SK-N-SH (cell line): ENCODE measurements at regions not wholly inside any gene's neighbourhood (a gene's known extent, or its start where the extent isn't known, plus 50 kb on each side); places are given as distances from the start of the nearest gene placed in this dataset.

Source experiments
- CTCF ChIA-PET: fragments of 300-600, 350-600 bp; formaldehyde crosslinking; extraction: SDS; loops from one replicate; lab custom pipeline; 2021; lab: Yijun Ruan, JAX
- POLR2A ChIA-PET: fragments of 350-600 bp; sonication (Branson Sonifier 250); formaldehyde crosslinking; extraction: SDS; loops from one replicate; lab custom pipeline; 2020; ENCODE audit warnings: antibody characterized with exemption, inconsistent platforms; lab: Yijun Ruan, JAX
- DNase-seq: peaks from one replicate; pipeline ENCODE4 v3.0.0; 2012
- H2AFZ ChIP-seq: fragments of 200-600 bp; sonication (generic); 2 replicates; pipeline ENCODE4 v1.8.1; 2016; ENCODE audit warnings: antibody characterized with exemption, mild to moderate bottlenecking, low read depth
- H3F3A ChIP-seq: fragments of 200-600 bp; sonication (generic); replicated peaks from 2 replicates; pipeline ENCODE3; 2016; ENCODE audit warnings: antibody characterized with exemption, mild to moderate bottlenecking; ENCODE audit not compliant: insufficient read depth
- H3K27ac ChIP-seq, 2 experiments: fragments of 200-500 bp in 1 of 2; fragments of 200-600 bp in 1 of 2; sonication (Bioruptor generic) in 1 of 2; sonication (generic), shearing (Covaris generic) in 1 of 2; 2 replicates each; pipeline versions ENCODE4 v1.5.1 to v1.6.1; 2014 to 2016; ENCODE audit warnings: low read depth in 2 of 2, inconsistent platforms in 1 of 2, low read length in 1 of 2, mild to moderate bottlenecking in 1 of 2, mixed read lengths in 1 of 2
- H3K27me3 ChIP-seq: fragments of 200-600 bp; sonication (generic), shearing (Covaris generic); 2 replicates; pipeline ENCODE4 v1.6.1; 2016; ENCODE audit warnings: mixed run types; ENCODE audit not compliant: insufficient read depth
- H3K36me3 ChIP-seq, 2 experiments: fragments of 200-500 bp in 1 of 2; fragments of 200-600 bp in 1 of 2; sonication (Bioruptor generic) in 1 of 2; sonication (generic) in 1 of 2; replicated peaks in 1 of 2; 2 replicates each; pipeline versions ENCODE3 to v1.5.1; 2014 to 2016; ENCODE audit warnings: low read length in 1 of 2, mild to moderate bottlenecking in 1 of 2; ENCODE audit not compliant: insufficient read depth in 2 of 2, control insufficient read depth in 1 of 2
- H3K4me1 ChIP-seq, 2 experiments: fragments of 200-500 bp in 1 of 2; fragments of 200-600 bp in 1 of 2; sonication (Bioruptor generic) in 1 of 2; sonication (generic), shearing (Covaris generic) in 1 of 2; 2 replicates each; pipeline versions ENCODE4 v1.5.1 to v1.6.1; 2014 to 2016; ENCODE audit warnings: low read depth in 1 of 2, low read length in 1 of 2, mixed run types in 1 of 2; ENCODE audit not compliant: insufficient read depth in 2 of 2, control insufficient read depth in 1 of 2
- H3K4me2 ChIP-seq: fragments of 200-600 bp; sonication (generic), shearing (Covaris generic); 2 replicates; pipeline ENCODE4 v1.6.1; 2017; ENCODE audit warnings: mixed run types
- H3K4me3 ChIP-seq, 2 experiments: fragments of 200-500 bp in 1 of 2; fragments of 200-600 bp in 1 of 2; sonication (Bioruptor generic) in 1 of 2; sonication (generic), shearing (Covaris generic) in 1 of 2; 2 replicates each; pipeline versions ENCODE4 v1.5.1 to v1.8.1; 2014 to 2016; ENCODE audit warnings: low read depth in 2 of 2, inconsistent platforms in 1 of 2, low read length in 1 of 2, mild to moderate bottlenecking in 1 of 2, mixed read lengths in 1 of 2, moderate library complexity in 1 of 2
- H3K79me2 ChIP-seq: fragments of 200-600 bp; sonication (generic); 2 replicates; pipeline ENCODE4 v1.8.1; 2017; ENCODE audit warnings: mild to moderate bottlenecking; ENCODE audit not compliant: insufficient read depth
- H3K9ac ChIP-seq: fragments of 200-600 bp; sonication (generic); 2 replicates; pipeline ENCODE4 v1.6.1; 2017; ENCODE audit warnings: mixed run types
- H3K9me2 ChIP-seq: fragments of 200-600 bp; sonication (generic); 2 replicates; pipeline ENCODE4 v1.6.1; 2017; ENCODE audit warnings: mixed run types
- H3K9me3 ChIP-seq: fragments of 200-600 bp; sonication (generic); 2 replicates; pipeline ENCODE4 v1.6.1; 2017; ENCODE audit warnings: mixed run types, mild to moderate bottlenecking, moderate library complexity
- H4K20me1 ChIP-seq: fragments of 200-600 bp; sonication (generic); 2 replicates; pipeline ENCODE4 v1.6.1; 2017; ENCODE audit warnings: mild to moderate bottlenecking, mixed run types; ENCODE audit not compliant: insufficient read depth
- FOXJ3 ChIP-seq: sonication (generic); formaldehyde crosslinking; IDR thresholded peaks from 2 replicates; pipeline ENCODE4 v1.5.1; 2020; ENCODE audit warnings: mild to moderate bottlenecking, missing genetic modification reagents
- GATA2 ChIP-seq: sonication (generic); formaldehyde crosslinking; IDR thresholded peaks from 2 replicates; pipeline ENCODE4 v1.5.0; 2020; ENCODE audit warnings: mild to moderate bottlenecking, missing genetic modification reagents
- NRF1 ChIP-seq: IDR thresholded peaks from 2 replicates; pipeline ENCODE4 v1.6.1; 2012; ENCODE audit warnings: low read depth, mild to moderate bottlenecking, low read length
- POLR2AphosphoS5 ChIP-seq: IDR thresholded peaks from 2 replicates; pipeline ENCODE4 v1.6.1; 2012; ENCODE audit warnings: low read depth, low read length
- TEAD4 ChIP-seq: IDR thresholded peaks from 2 replicates; pipeline ENCODE4 v1.4.0; 2012; ENCODE audit warnings: mild to moderate bottlenecking, borderline replicate concordance; ENCODE audit not compliant: insufficient read depth
- USF2 ChIP-seq: fragments of 150-350 bp; IDR thresholded peaks from 2 replicates; pipeline ENCODE4 v1.6.1; 2017; ENCODE audit warnings: antibody characterized with exemption, low read length, low read depth, borderline replicate concordance
- WGBS: methylation state at CpG from one replicate; pipeline ENCODE4 v1.1.6; 2017; ENCODE audit warnings: low lambda C conversion rate; 5-methylcytosine and 5-hydroxymethylcytosine counted together

- WGBS, result 5% methylated on average over 1 of the region's 1 CpG
- Histone ChIP-seq H3K36me3 (peaks cover 0 to 4% of the 10 kb centered on the region in 2 experiments), H3F3A (no peaks in the 10 kb centered on the region), H3K9me2 (no peaks in the 10 kb centered on the region), H3K4me3 (no peak overlapping the region), H2AFZ (no peak overlapping the region), H4K20me1 (no peaks in the 10 kb centered on the region), H3K9ac (no peak overlapping the region), H3K9me3 (peaks cover 4% of the 10 kb centered on the region; the same call in 1 of the 2 replicates), H3K4me1 (no peaks in the 10 kb centered on the region), H3K79me2 (no peaks in the 10 kb centered on the region), H3K4me2 (no peak overlapping the region), H3K27ac (no peak overlapping the region), H3K27me3 (no peaks in the 10 kb centered on the region)
- ChIA-PET POLR2A (no interaction called here), CTCF (no interaction called here)
- TF ChIP-seq TEAD4, result no peak
- DNase-seq, result no peak
Measured at GRCh38 chr2:21772624-21773023, 648.9 kb downstream of the TDRD15 start.

GRCh38 chr2:21773168-21773567 is 649.4 kb downstream of the TDRD15 start:
- Histone ChIP-seq H3K36me3 (peaks cover 0 to 4% of the 10 kb centered on the region in 2 experiments), H3K27ac (no peak overlapping the region), H3F3A (no peaks in the 10 kb centered on the region), H3K9me2 (no peaks in the 10 kb centered on the region), H3K4me1 (no peaks in the 10 kb centered on the region), H3K4me2 (no peak overlapping the region), H3K27me3 (no peaks in the 10 kb centered on the region), H2AFZ (no peak overlapping the region), H3K9me3 (peaks cover 4% of the 10 kb centered on the region; the same call in 1 of the 2 replicates), H3K4me3 (no peak overlapping the region), H4K20me1 (no peaks in the 10 kb centered on the region), H3K79me2 (no peaks in the 10 kb centered on the region), H3K9ac (no peak overlapping the region)
- no peak for DNase-seq
- ChIA-PET CTCF (no interaction called here), POLR2A (no interaction called here)
- TF ChIP-seq FOXJ3 (CRISPR knock-in tag) (no peak), USF2 (no peak)

GRCh38 chr2:21774691-21775368 is 651.1 kb downstream of the TDRD15 start:
- Histone ChIP-seq H3K4me1 (no peaks in the 10 kb centered on the region), H3F3A (no peaks in the 10 kb centered on the region), H3K9me2 (no peaks in the 10 kb centered on the region), H3K4me2 (no peak overlapping the region), H4K20me1 (no peaks in the 10 kb centered on the region), H3K4me3 (no peak overlapping the region), H3K27me3 (no peaks in the 10 kb centered on the region), H3K9me3 (no peaks in the 10 kb centered on the region), H3K27ac (no peak overlapping the region), H3K79me2 (no peaks in the 10 kb centered on the region), H3K9ac (no peak overlapping the region), H2AFZ (no peak overlapping the region), H3K36me3 (peaks cover 0 to 4% of the 10 kb centered on the region in 2 experiments)
- DNase-seq, result no peak
- TF ChIP-seq POLR2AphosphoS5, result no peak
- TF ChIP-seq NRF1, result no peak
- TF ChIP-seq GATA2 (CRISPR knock-in tag), result no peak
- CTCF ChIA-PET, result interaction anchor here (1.5 kb wide), 1 partner anchor 29 kb away, joined by 4 read pairs; no protein-coding TSS in a partner anchor
- 21% methylated on average over 6 of the region's 6 CpGs for WGBS
- POLR2A ChIA-PET, result no interaction called here
